GM23338 (cell line): ENCODE measurements at regions not wholly inside any gene's neighbourhood (a gene's known extent, or its start where the extent isn't known, plus 50 kb on each side); places are given as distances from the start of the nearest gene placed in this dataset.
"Not testable (repeated sequence)": the region's sequence is repeated elsewhere in the genome, so short reads cannot be mapped to it uniquely, and the experiment has no call there.

Source experiments
- CREB1 ChIP-seq: fragments of 250-450 bp; sonication (Bioruptor Pico); IDR thresholded peaks from 2 replicates; pipeline ENCODE4 v1.5.0; 2020; ENCODE audit warnings: low read depth, mild to moderate bottlenecking, moderate library complexity
- EZH2 ChIP-seq: fragments of 200-600 bp; sonication (generic); IDR thresholded peaks from one replicate; pipeline ENCODE4 v1.8.0; 2017; ENCODE audit warnings: antibody characterized with exemption, mild to moderate bottlenecking, low read depth; ENCODE audit not compliant: unreplicated experiment
- EZH2phosphoT487 ChIP-seq: fragments of 200-600 bp; sonication (generic); IDR thresholded peaks from one replicate; pipeline ENCODE4 v1.8.1; 2018; ENCODE audit warnings: antibody characterized with exemption; ENCODE audit not compliant: unreplicated experiment
- POLR2AphosphoS5 ChIP-seq: IDR thresholded peaks from 2 replicates; pipeline ENCODE4 v1.6.1; 2016; ENCODE audit warnings: antibody characterized with exemption, low read depth
- STAT1 ChIP-seq: IDR thresholded peaks from one replicate; pipeline ENCODE4 v1.6.1; 2016; ENCODE audit warnings: antibody characterized with exemption; ENCODE audit not compliant: unreplicated experiment
- TF ChIP-seq, protein P1 (sequence below), 2 experiments: fragments of 200-600 bp in 1 of 2; sonication (generic) in 1 of 2; conservative IDR thresholded peaks; 2 replicates each; pipeline versions ENCODE4 v1.5.1 to v1.6.1; 2016 to 2017; ENCODE audit warnings: antibody characterized with exemption in 2 of 2, low read depth in 2 of 2, mild to moderate bottlenecking in 2 of 2, moderate library complexity in 1 of 2

DNA sequence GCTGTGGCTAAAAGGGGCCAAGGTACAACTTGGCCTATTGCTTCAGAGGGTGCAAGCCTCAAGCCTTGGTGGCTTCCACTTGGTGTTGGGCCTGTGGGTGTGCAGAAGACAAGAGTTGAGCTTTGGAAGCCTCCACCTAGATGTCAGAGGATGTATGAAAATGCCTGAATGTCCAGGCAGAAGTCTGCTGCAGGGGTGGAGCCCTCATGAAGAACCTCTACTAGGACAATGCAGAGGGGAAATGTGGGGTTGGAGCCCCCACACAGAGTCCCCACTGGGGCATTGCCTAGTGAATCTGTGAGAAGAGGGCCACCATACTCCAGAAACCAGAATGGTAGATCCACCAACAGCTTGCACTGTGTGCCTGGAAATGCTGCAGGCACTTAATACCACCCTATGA, 332.1 kb upstream of the SASH1 start:
- TF ChIP-seq, protein P1, sequence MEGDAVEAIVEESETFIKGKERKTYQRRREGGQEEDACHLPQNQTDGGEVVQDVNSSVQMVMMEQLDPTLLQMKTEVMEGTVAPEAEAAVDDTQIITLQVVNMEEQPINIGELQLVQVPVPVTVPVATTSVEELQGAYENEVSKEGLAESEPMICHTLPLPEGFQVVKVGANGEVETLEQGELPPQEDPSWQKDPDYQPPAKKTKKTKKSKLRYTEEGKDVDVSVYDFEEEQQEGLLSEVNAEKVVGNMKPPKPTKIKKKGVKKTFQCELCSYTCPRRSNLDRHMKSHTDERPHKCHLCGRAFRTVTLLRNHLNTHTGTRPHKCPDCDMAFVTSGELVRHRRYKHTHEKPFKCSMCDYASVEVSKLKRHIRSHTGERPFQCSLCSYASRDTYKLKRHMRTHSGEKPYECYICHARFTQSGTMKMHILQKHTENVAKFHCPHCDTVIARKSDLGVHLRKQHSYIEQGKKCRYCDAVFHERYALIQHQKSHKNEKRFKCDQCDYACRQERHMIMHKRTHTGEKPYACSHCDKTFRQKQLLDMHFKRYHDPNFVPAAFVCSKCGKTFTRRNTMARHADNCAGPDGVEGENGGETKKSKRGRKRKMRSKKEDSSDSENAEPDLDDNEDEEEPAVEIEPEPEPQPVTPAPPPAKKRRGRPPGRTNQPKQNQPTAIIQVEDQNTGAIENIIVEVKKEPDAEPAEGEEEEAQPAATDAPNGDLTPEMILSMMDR (conservative IDR thresholded peaks at IDR 0.05; ENCODE audit: low read depth in 2 of 2) = not testable (repeated sequence)
- TF ChIP-seq EZH2phosphoT487; POLR2AphosphoS5; EZH2; CREB1 (CRISPR knock-in tag); STAT1: not testable (repeated sequence)
